AG08396 (cell line): ENCODE measurements at regions not wholly inside any gene's neighbourhood (a gene's known extent, or its start where the extent isn't known, plus 50 kb on each side); places are given as distances from the start of the nearest gene placed in this dataset.
A peak's percentile ranks its signal among the peaks of the same experiment; 100 is the strongest.

Experiments used
- DNase-seq: peaks from one replicate; pipeline ENCODE4 v3.0.0; 2012; ENCODE audit warnings: low spot score, mixed read lengths

DNA sequence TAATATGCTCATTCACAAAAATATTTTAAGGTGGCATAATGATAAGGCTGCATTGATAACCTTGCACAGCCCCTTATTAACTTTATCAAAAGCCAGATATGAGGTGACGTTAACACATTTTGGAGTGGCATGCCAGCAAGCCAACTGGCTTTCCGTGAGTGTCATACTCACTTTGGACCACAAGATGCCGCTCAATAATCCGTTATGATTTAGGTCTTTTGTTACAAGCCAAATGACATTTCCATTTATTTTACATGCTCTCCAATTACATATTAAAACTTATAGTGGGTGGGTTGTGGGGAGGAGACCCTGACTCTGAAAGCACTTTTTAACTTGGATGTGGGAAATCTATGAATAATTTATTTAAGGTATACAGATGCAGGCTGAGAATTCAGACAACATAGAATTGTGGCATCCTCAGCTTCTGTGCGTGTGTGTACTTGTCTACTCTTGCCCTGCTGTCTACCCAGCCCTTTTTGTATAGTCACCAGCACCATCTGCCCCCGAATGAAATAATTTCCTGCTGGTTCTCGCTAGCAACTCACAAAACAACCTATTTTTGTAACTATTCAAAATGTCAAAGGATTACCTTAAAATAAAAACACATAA, 305.1 kb downstream of the PSAT1 start:
- DNase-seq = peak; percentile 30

DNA sequence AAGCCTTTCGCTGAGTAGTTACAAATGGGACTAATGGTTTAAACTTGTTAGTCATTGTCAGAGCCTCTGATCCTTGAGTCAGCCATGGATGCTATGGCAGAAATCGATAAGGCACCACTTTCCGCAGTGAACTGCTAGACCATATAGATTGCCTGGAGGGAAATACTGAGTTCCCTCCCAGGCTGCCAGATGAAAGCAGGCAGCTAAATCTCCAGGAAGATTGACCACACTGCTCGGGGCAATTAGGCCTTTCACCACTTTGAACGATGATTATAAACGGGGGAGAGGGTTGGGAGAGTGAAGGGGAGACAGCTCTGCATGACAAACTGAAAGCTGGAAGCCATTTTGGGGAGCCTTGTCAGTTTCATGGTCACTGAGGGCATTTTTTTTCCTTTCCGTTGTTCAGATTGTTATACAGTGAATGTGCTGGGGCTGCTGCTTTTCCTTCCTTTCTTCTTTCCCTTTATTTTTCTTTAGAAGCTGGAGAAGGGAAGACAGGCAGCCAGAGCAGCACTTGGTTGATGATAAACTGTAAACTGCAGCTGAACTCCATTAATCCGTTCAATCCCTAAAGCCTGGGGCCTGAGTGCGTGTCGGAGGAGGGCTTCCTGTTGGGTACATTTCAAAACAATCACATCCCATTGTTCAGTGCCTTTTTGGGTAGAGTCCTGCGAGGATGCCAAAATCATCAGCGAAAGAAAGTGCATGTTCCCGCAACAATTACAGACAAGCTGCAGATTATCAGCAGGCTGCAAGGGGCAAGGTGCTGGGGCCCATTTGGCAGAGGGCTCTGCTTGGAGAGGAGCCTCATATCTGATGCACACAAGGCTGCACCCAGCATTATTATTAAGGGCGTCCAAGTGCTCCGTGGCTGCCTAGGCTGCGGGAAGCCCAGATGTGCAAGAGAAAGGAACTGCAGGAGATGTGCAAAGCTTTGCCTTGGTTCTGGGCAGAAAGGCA, 308.4 kb downstream of the PSAT1 start:
- DNase-seq = no peak

DNA sequence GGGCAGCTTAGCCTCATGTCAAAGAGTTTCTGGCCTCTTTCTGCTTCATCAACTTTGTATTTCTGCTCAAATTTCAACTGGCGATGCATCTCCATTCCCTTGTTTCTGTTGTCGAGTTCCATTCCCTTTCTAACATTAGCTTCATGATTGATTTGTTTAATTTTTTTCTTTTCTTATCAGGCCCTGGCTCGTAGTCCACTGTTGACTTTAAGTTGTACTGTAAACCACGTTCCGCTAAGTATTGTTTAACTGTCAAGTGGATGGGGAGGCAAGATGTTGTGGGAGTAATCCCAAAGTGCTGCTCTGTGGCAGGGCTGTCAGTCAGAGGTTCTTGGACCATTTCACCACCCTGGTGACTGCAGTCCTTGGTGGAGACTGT, 309.1 kb downstream of the PSAT1 start:
- DNase-seq = no peak

DNA sequence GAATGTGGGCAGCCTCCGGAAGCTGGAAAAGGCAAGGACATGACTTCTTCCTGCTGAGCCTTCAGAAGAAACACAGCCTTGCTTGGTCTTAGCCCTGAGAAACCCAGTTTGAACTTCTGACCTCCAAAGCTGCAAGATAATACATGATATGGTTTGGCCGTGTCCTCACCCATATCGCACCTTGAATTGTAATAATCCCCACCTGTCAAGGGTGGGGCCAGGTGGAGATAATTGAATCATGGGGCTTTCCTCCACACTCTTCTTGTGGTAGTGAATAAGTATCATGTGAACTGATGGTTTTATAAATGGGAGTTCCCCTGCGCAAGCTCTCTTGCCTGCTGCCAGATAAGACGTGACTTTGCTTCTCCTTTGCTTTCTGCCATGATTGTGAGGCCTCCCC, 310.9 kb downstream of the PSAT1 start:
- no peak for DNase-seq

DNA sequence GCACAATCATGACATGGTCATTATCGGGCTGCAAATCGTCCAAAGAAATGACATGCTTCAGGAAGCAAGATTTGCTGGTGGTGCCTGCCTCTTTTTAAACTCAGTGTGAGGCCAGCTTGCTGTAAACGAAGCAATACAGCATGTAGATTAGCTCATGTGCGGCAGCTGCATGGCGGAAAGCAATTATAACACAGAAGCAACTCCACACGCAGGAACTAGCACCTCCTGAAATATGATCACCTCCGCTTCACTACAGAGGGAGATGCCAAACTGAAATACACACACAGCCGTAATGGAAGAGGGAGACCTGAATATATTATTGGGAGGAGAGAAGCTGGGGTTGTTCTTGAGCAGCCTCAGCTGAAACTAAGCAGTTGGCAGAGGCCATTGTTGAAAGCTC, 312.5 kb downstream of the PSAT1 start:
- no peak for DNase-seq

DNA sequence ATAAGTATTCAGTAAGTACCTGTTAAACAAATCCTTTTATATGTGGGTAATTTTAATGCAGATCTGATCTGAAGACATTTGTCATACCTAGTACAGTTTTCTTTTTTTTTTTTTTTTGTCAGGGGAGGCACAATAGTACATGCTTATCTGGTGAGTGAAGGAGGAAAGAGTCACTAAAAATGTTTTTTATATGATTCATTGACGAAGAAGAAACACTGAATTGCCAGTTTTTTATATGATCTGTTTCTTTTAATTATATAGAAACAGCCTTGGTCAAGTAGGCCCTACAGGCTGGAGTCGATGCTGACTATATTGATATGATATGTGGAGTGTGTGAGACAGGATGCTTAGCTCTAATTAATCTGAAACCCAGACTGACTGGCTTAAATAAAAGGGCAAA, 315.2 kb downstream of the PSAT1 start:
- no peak for DNase-seq

DNA sequence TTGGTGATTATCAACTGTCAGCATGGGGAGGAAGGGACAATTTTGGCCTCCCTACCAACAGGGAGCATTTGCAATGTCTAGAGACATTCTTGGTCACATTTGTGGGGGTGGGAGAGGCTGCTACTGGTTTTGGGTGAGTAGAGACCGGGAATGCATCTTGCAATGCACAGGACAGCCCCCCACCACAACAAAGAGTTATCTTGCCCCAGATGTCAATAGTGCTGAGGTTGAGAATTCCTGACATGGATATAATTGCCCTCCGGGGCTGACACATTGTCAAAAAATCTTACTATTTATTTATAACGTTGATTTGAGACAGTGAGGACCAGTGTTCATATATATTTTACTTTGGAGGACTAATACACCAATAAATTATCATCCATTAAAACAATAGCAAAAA, 316.1 kb downstream of the PSAT1 start:
- DNase-seq = no peak

DNA sequence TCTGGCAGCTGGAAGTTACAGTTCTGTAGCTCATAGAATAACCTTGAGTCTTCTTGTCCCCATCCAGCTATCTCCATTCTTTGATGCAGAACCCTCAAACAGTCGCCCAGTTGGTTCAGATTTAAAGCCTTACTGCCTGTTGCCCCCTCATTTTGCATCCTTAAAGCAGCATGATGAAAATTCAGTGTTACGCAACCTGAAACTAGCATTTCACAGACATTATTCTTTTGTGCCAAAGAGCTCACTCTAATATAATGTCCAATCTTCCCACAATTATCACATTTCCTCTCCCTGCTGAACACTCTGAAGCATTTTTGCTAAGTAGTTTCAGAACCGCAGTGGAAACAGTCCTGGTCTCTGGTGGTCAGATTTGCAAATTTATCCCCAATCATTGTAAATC, 318.0 kb downstream of the PSAT1 start:
- DNase-seq = no peak

DNA sequence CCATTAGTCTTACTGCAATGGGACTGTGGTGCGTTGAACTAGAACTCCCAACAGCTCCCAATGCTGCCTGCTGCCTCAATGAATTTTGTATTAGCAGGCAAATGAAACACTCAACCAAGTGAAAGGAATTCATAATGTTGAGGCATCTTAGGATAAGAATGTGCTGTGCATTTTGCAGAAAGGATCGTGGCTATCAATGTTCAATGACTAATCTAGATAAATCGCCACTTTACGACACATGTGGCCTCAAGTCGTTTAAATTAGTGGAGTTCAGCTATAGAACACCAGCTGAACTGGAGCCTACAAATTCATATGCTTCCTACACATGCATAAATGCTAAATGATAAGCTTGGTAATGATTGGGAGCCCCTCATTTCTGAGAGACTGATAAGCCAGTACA, 318.4 kb downstream of the PSAT1 start:
- no peak for DNase-seq

DNA sequence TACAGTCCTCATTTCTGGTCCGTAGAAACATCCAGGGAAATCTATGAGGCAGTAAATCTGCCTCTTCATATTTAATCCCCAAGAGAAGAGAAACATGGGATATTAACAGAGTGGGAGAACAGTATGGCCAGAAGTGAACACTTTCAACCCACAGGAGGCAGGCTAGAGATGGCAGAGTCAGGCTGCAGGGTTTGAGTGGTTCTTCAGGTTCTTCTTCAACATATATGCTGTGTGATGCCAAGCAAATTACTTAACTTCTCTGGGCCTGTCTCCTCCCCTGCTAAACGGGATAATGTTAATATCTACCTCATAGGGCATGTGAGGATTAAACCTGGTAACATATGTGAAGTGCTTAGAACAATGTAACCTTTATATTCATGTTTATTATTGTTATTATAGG, 321.8 kb downstream of the PSAT1 start:
- no peak for DNase-seq

DNA sequence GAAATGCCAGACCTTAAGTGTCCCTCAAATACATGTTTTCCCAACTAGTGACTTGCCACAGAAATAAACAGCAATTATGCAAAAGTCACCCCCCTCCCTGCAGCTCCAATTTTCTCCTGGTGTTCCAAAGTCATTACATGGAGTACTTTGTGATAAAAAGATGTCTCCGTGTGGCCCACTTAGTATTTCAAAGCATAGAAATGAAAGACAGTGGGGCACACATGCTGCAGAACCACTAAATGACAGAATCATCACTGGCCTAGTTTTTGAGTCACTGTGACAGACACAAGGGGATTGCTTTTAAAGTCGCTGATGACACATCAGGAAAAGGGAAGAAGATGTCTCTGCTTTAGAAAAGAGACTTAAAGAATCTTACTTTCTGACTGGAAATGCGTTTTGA, 323.4 kb downstream of the PSAT1 start:
- DNase-seq = no peak

DNA sequence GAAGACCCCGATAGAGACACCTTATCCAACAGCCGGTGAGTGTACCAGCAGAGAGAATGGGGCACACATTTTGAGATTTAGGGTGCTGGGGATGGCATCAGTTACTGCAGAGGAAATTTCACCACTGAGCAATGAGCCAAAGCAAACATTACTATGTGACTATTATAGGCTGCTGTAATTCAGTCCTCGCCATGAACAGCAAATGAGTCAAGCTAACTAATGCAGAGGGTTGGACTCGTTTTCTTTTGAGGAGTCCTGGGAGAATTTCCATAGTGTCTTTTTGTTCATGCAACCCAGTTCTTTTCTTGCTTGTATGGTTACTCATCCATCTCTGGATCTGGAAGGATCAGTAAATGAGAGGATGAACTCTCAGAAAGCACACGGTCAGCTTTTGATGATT, 323.8 kb downstream of the PSAT1 start:
- peak; percentile 19 for DNase-seq

DNA sequence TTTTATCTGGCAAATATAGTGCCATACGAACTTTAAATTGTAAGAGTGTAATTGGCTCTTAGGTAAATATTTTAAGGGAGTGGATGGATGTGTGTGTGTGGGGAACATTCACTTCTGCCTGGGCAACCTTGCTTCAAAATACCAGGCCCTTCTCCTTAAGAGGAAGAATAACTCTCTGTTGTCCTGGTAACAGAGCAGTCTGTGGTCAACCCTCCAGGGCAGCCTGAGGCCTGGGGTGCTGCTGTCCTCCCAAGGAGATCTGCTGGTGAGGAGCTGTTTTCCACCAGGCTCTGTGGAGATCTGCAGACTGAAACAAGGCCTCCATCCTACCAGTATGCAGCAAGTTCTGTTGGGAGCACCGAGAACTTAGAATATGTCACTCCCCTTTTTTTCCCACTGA, 325.2 kb downstream of the PSAT1 start:
- no peak for DNase-seq

DNA sequence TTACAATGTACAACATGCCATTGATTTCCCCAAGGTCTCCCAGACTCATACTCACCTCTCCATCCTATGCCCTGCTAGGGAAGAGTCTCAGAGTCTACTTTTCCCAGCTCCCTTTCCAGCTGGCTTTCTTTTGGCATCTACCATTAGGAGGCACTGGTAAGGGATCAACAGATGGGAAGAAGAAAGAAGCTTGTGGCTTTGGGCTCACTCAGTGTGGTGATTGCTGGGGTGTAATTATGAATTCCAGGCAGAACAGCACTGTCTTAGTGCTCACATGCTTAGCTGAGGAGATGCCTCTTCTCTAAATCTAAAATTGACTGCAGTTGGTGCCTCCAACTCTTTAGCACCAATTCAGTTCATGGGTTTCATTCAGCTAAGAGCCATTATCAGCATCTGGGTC, 330.0 kb downstream of the PSAT1 start:
- no peak for DNase-seq

DNA sequence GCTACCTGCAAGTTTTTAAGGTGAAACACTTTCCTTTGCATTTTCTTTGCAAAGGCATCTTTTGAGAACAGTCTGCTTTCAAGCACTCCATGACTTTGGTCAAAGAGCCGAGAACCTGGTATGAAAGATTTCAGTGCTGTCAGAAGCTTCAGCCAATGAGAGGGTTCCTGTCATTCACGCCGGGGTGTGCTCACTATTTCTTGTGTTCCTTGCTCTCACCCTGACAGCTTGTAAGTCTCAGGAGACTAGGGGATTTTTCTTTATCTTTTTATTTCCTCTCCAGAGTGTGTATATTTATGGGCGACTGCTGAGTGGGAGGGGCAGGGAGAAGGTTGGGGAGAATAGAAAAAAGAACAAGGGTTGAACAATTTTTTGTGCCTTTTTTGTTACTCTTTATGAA, 334.0 kb downstream of the PSAT1 start:
- DNase-seq = no peak

DNA sequence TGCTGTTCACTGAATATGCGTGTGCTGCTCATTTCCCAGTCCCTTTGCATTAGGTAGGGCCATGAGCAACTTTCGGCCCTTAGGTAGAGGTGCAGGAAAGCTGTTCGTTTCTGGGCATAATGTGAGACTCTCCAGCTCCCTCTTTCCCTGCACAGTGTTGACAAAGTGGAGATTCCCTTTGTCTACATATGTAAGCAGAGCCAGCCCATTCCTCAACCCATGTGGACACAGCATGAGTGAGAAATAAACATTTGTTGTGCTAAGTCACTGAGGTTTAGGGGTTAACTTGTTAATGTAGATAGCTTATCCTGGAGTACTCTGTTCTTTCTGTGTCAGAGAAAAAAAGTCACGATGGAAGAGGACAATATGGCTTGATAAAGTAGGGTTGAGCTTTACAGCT, 343.8 kb downstream of the PSAT1 start:
- no peak for DNase-seq

DNA sequence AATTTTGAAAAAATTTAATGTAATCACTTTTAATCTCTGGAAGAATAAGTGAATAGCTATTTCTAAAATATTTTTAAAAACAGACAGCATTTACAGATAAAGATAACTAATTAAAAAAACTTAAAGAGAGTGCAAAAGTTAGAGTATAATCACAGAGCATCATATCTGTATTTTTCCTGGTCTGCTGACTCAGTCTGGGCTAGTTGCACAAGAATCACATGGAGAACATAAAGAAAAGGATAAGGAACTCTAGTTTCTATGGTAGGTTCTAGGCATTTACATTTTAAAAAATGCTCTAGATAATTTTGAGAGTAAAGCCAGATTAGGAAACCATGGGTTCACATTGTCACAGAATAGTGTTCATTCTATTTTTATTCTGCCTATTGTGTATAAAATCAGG, 347.4 kb downstream of the PSAT1 start:
- DNase-seq = no peak

DNA sequence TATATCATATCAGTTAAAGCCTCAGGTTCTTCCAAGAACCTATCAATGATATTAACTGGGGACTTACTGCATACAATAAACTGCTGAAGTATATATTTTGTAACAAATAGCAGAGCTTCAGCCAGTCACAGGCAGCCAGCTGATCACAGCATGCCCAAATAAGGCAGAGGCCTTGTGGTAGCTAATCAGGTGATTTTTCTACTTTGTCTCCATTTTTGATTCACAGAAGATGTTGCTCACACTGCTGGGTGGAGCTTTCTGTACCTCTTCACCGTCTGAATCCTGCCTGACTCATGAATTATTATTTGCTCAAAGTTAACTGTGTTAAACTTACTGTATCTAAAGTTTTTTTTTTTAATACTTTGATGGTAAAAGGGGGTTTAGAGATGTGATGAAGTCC, 357.4 kb downstream of the PSAT1 start:
- no peak for DNase-seq

DNA sequence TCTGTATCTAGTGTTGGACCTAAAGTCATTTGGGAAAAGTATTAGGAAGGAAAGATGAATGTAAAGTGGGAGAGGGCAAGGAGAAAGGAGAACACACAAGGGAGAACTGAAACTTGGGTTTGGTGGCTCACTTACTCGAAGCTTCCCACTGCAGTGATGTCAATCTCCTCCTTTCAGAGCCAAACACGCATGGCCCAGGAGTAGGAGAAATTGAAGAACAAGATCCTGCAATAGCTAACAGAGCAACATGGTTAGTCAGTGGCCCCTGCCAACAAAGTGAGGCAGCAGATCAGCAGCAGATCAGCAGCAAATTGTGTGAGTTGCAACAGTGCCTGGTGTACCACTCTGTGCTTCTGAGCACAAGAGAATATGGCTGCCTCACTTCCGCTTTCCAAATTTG, 366.4 kb downstream of the PSAT1 start:
- no peak for DNase-seq

DNA sequence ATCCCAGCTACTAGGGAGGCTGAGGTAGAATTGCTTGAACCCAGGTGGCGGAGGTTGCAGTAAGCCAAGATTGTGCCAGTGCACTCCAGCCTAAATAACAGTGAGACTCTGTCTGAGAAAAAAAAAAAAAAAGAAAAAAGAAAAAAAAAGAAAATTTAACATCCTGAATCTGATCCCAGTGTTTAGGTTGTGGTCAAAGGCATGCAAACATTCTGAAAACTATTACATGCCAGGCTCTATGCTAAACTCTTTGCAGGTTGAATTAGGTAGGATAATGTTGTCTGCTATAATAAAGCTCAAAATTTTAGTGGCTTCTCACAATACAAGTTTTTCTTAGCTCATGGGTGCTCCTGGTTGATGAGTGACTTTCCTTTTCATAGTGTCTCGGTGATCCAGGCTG, 367.4 kb downstream of the PSAT1 start:
- DNase-seq = no peak

DNA sequence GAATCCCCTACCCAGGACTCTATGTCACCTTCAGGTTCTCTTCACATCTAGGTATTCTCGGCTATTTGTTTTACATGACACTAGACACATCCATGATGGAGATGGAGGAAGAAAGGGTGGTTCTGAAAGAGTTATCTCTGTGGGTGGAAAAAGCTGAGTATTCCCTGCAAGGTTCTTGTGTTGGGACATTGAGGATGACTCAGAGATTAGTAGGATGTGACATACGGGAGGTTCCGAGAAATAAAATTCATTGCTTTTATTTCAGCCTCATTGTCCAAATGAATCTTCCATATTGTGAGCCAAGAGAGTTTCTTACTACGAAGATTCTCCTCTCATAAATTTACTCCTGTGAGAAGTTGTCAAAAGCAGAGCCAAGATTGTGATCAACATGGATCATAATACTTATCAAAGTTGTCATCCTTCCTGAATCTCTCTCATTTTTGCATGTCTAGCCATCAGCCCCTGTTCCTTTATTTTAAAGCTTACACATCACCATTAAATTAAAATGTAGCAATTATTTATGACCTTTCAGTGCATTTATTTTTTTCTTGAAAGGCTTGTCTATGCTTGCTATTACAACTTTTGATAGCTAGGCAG, 370.0 kb downstream of the PSAT1 start:
- DNase-seq = no peak

DNA sequence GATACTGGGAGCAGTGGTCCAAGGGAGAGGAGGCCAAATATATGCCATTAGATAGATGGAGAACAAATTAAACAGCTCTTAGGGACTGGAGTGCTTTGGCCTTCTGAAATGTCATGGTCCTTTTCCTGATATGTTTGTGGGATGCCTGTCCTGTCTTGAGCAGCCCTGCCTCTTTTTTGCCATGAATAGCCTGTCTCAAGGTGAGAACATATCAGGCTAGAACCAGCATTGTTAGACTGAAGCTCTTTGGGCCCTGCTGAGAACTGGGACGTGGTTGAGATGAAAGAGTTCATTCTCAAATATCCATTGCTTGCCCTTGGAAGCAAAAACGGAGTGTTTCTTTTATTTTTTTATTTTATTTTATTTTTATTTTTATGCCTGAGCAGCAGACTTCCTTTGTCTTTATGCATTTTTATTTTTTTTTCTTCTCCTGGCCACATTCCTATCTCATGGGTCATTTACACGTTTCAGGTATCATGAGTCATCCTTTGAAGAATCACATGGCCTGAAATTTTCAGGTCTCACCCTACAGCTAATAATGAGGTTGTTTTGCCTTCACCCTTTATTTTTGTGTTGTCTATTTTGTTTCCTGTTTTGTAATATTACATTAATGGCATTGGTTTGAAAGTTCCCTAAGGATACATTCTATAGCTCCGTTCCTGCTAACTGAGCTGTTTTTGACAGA, 371.4 kb downstream of the PSAT1 start:
- no peak for DNase-seq

DNA sequence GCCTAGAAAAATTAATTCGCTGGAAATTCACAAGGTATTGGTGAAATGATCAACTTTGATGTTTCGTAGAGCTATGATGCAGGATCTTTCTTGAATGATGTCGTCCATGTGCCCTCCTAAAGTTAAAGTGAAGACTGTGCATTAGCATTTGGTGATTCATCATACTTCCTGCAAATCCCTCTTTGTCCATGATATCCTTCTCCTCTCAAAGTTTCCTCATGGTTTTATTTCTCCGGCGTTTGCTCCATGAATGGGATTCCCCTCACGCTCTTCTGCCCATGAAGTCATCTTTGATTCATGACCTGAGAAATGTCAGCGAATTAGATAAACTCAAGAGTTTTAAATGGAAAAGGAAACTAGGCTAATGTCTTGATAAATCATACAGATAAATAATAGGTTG, 372.7 kb downstream of the PSAT1 start:
- DNase-seq = no peak
